ENCODE measurements at regions not wholly inside any gene's neighbourhood (a gene's known extent, or its start where the extent isn't known, plus 50 kb on each side); places are given as distances from the start of the nearest gene placed in this dataset.

GRCh38 chr4:188459381-188459780 lies 320.1 kb downstream of the TRIML1 start:
- TF ChIP-seq POLR2A (IDR thresholded peaks at IDR 0.05) (no peak), EP300 (IDR thresholded peaks at IDR 0.05) (no peak), CTCF (IDR thresholded peaks at IDR 0.05) (no peak)
- Histone ChIP-seq H3K9me3 (no peaks in the 10 kb centered on the region), H3K27ac (no peak overlapping the region), H3K4me3 (no peak overlapping the region), H3K36me3 (no peaks in the 10 kb centered on the region), H3K27me3 (no peaks in the 10 kb centered on the region), H3K4me1 (ENCODE audit: insufficient read depth) (no peaks in the 10 kb centered on the region)
- intact Hi-C loops (cut with DNase I): no loop called here
- 65 to 88% (median 77%) methylated on average over 1 of the region's 1 CpG for WGBS, 3 donors
- no peak for DNase-seq

GRCh38 chr4:188463909-188464308 lies 324.7 kb downstream of the TRIML1 start:
- Histone ChIP-seq H3K27me3 (no peaks in the 10 kb centered on the region), H3K4me3 (no peak overlapping the region), H3K36me3 (no peaks in the 10 kb centered on the region), H3K4me1 (ENCODE audit: insufficient read depth) (no peaks in the 10 kb centered on the region), H3K27ac (no peak overlapping the region), H3K9me3 (no peaks in the 10 kb centered on the region)
- DNase-seq: no peak
- TF ChIP-seq POLR2A (IDR thresholded peaks at IDR 0.05) (no peak), EP300 (IDR thresholded peaks at IDR 0.05) (no peak), CTCF (IDR thresholded peaks at IDR 0.05) (no peak)
- intact Hi-C loops (cut with DNase I): no loop called here
- WGBS, 3 donors: 60 to 97% (median 96%) methylated on average over 2 of the region's 2 CpGs

- H3K27me3 ChIP-seq: no peaks in the 10 kb centered on the region
- H3K9me3 ChIP-seq: no peaks in the 10 kb centered on the region
- TF ChIP-seq POLR2A (IDR thresholded peaks at IDR 0.05) (no peak), CTCF (IDR thresholded peaks at IDR 0.05) (no peak), EP300 (IDR thresholded peaks at IDR 0.05) (no peak)
- 31 to 39% (median 34%) methylated on average over 1 of the region's 1 CpG for WGBS, 3 donors
- intact Hi-C loops (cut with DNase I): no loop called here
- H3K4me1 ChIP-seq (ENCODE audit: insufficient read depth): no peaks in the 10 kb centered on the region
- H3K4me3 ChIP-seq: no peak overlapping the region
- H3K27ac ChIP-seq: no peak overlapping the region
- no peak for DNase-seq
- H3K36me3 ChIP-seq: no peaks in the 10 kb centered on the region
Measured at GRCh38 chr4:188466001-188466400, 326.8 kb downstream of the TRIML1 start.

GRCh38 chr4:188484256-188484655 lies 345.0 kb downstream of the TRIML1 start:
- H3K36me3 ChIP-seq: no peaks in the 10 kb centered on the region
- H3K27ac ChIP-seq: no peak overlapping the region
- WGBS, 3 donors: 41 to 48% (median 41%) methylated on average over 5 of the region's 5 CpGs
- H3K27me3 ChIP-seq: no peaks in the 10 kb centered on the region
- no peak overlapping the region for H3K4me3 ChIP-seq
- H3K4me1 ChIP-seq (ENCODE audit: insufficient read depth): no peaks in the 10 kb centered on the region
- DNase-seq: no peak
- no peaks in the 10 kb centered on the region for H3K9me3 ChIP-seq
- intact Hi-C loops (cut with DNase I): no loop called here
- TF ChIP-seq CTCF (IDR thresholded peaks at IDR 0.05) (no peak), POLR2A (IDR thresholded peaks at IDR 0.05) (no peak), EP300 (IDR thresholded peaks at IDR 0.05) (no peak)

- TF ChIP-seq EP300 (IDR thresholded peaks at IDR 0.05): no peak
- no peak for TF ChIP-seq CTCF (IDR thresholded peaks at IDR 0.05)
- TF ChIP-seq POLR2A (IDR thresholded peaks at IDR 0.05): no peak
- H3K4me3 ChIP-seq: no peak overlapping the region
- WGBS, 3 donors: 59 to 69% (median 67%) methylated on average over 5 of the region's 5 CpGs
- no peak overlapping the region for H3K27ac ChIP-seq
- no peaks in the 10 kb centered on the region for H3K4me1 ChIP-seq (ENCODE audit: insufficient read depth)
- no peaks in the 10 kb centered on the region for H3K9me3 ChIP-seq
- no peaks in the 10 kb centered on the region for H3K36me3 ChIP-seq
- DNase-seq: no peak
- intact Hi-C loops (cut with DNase I): no loop called here
- H3K27me3 ChIP-seq: no peaks in the 10 kb centered on the region
Measured at GRCh38 chr4:188485906-188486305, 346.7 kb downstream of the TRIML1 start.
